ENCODE measurements at regions not wholly inside any gene's neighbourhood (a gene's known extent, or its start where the extent isn't known, plus 50 kb on each side); places are given as distances from the start of the nearest gene placed in this dataset.

DNA sequence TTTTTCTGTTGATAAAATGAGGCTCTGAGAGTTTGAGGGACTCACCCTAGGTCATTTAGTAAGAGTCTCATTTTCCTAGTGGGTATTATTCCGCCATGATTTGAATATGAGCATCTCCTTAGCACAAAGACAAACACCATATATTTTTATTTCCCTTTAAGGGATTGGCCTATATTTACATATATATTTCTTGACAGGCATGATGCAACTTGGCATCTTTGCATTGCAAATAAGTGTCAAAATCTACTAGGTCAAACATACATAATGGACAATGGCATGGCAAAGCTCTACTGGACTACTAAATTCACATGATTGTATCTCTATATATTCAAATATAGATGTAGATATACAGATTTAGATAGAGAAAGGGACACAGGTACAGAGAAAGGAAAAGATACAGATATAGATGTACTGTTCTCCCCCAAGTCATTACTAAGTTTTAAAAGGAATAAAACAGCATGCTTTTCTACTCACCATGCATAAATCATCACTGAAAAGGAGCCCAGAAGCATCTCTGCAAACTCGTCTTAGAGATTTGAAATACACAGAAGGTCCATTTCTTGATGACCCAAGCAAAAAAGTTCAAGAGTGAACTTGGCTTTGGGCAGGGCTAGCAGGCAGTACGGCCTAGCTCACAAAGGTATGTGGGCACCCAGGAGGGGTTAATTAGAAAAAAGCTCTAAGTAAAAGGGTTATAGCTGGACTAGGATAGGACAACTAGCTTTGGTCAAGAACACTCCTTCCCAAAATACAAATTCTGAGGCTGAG is 495.8 kb downstream of the NTRK3 start:
- DNase-seq (ENCODE audit: low spot score) (no peak), FAIRE-seq (no peak), ATAC-seq (no peak)
- BruUV-seq (replicated peaks), result no TSS peak
- Histone ChIP-seq H4K20me1 (ENCODE audit: insufficient read depth, low read length) (no peaks in the 10 kb centered on the region), H2AFZ (ENCODE audit: low read length) (no peak overlapping the region), H3K4me3 (replicated peaks in 1 of 3; ENCODE audit: insufficient read depth in 1 of 3, low read depth in 2 of 3, low read length in 3 of 3) (no peak overlapping the region), H3K79me2 (ENCODE audit: insufficient read depth, low read length) (no peaks in the 10 kb centered on the region), H3K9ac (ENCODE audit: insufficient read depth, low read depth, low read length) (no peak overlapping the region), H3K27me3 (ENCODE audit: control insufficient read depth in 1 of 2, insufficient read depth in 2 of 2, low read length in 2 of 2) (no peaks in the 10 kb centered on the region), H3K9me3 (ENCODE audit: low read length) (peaks cover 82% of the 10 kb centered on the region), H3K4me2 (ENCODE audit: low read depth, low read length) (no peak overlapping the region), H3K4me1 (ENCODE audit: insufficient read depth, low read length) (no peaks in the 10 kb centered on the region), H3K27ac (ENCODE audit: extremely low read length, insufficient read depth, low read length) (no peak overlapping the region), H3K36me3 (replicated peaks in 1 of 2; ENCODE audit: control insufficient read depth in 1 of 2, insufficient read depth in 2 of 2, low read length in 2 of 2) (no peaks in the 10 kb centered on the region)
- 4% methylated on average over 3 of the region's 3 CpGs for WGBS (ENCODE audit: low lambda C conversion rate)
- POLR2A ChIA-PET, result no interaction called here
- TF ChIP-seq, protein P1, sequence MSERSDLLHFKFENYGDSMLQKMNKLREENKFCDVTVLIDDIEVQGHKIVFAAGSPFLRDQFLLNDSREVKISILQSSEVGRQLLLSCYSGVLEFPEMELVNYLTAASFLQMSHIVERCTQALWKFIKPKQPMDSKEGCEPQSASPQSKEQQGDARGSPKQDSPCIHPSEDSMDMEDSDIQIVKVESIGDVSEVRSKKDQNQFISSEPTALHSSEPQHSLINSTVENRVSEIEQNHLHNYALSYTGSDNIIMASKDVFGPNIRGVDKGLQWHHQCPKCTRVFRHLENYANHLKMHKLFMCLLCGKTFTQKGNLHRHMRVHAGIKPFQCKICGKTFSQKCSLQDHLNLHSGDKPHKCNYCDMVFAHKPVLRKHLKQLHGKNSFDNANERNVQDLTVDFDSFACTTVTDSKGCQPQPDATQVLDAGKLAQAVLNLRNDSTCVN (CRISPR knock-in tag; IDR thresholded peaks at IDR 0.05; ENCODE audit: borderline replicate concordance), result no peak
- TF ChIP-seq, protein P2, sequence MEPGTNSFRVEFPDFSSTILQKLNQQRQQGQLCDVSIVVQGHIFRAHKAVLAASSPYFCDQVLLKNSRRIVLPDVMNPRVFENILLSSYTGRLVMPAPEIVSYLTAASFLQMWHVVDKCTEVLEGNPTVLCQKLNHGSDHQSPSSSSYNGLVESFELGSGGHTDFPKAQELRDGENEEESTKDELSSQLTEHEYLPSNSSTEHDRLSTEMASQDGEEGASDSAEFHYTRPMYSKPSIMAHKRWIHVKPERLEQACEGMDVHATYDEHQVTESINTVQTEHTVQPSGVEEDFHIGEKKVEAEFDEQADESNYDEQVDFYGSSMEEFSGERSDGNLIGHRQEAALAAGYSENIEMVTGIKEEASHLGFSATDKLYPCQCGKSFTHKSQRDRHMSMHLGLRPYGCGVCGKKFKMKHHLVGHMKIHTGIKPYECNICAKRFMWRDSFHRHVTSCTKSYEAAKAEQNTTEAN (CRISPR knock-in tag; conservative IDR thresholded peaks at IDR 0.05), result no peak
- TF ChIP-seq MAFK (conservative IDR thresholded peaks at IDR 0.05 in 1 of 2, IDR thresholded peaks at IDR 0.05 in 1 of 2; ENCODE audit: low read length in 2 of 2), result peak in 1 of 2 experiments; percentile 60; a peak in 2 of 4 replicates
- TF ChIP-seq FLYWCH1 (CRISPR knock-in tag; IDR thresholded peaks at IDR 0.05), result no peak
- intact Hi-C loops (cut with micrococcal nuclease; ENCODE audit: unreplicated experiment) (no loop called here), in situ Hi-C loops (cut with HindIII; ENCODE audit: extremely low pct_ligation_motif_present, low pct_unique_long_range_greater_than_20kb) (no loop called here)
- CTCF ChIA-PET (ENCODE audit: low intra/inter-chr PET ratio, low total read pairs), result no interaction called here

All from HepG2 (cell line).